GM23338 (cell line): ENCODE measurements at regions not wholly inside any gene's neighbourhood (a gene's known extent, or its start where the extent isn't known, plus 50 kb on each side); places are given as distances from the start of the nearest gene placed in this dataset.

Source experiments
- ATAC-seq: fragments of 200-7000 bp; cut with Tn5 transposase; 3 replicates; pipeline ENCODE4 v1.9.1; 2020
- DNase-seq: peaks from one replicate; pipeline ENCODE4 v3.0.0-alpha.2; 2015; ENCODE audit warnings: low spot score
- H2AFZ ChIP-seq: fragments of 200-600 bp; sonication (generic); 2 replicates; pipeline ENCODE4 v1.8.0; 2016; ENCODE audit warnings: antibody characterized with exemption, mild to moderate bottlenecking, moderate library complexity
- H3F3A ChIP-seq: fragments of 200-600 bp; sonication (generic); replicated peaks from 2 replicates; pipeline ENCODE4 v1.8.0; 2017; ENCODE audit warnings: antibody characterized with exemption, mixed run types, low read depth
- H3K27ac ChIP-seq: fragments of 200-600 bp; sonication (generic); 2 replicates; pipeline ENCODE4 v1.6.1; 2016; ENCODE audit warnings: low read depth
- H3K27me3 ChIP-seq: fragments of 200-600 bp; sonication (generic); 2 replicates; pipeline ENCODE4 v1.8.0; 2016; ENCODE audit warnings: mild to moderate bottlenecking, mixed run types, moderate library complexity; ENCODE audit not compliant: insufficient read depth
- H3K36me3 ChIP-seq: fragments of 200-600 bp; sonication (generic); 2 replicates; pipeline ENCODE4 v1.8.0; 2016; ENCODE audit warnings: mild to moderate bottlenecking; ENCODE audit not compliant: insufficient read depth
- H3K4me1 ChIP-seq: fragments of 200-600 bp; sonication (generic); 2 replicates; pipeline ENCODE4 v1.8.0; 2016; ENCODE audit warnings: mild to moderate bottlenecking, moderate library complexity; ENCODE audit not compliant: insufficient read depth
- H3K4me2 ChIP-seq: fragments of 200-600 bp; sonication (generic); 2 replicates; pipeline ENCODE4 v1.7.1; 2017; ENCODE audit warnings: mixed run types
- H3K4me3 ChIP-seq: fragments of 200-600 bp; sonication (generic); 2 replicates; pipeline ENCODE4 v1.6.1; 2016; ENCODE audit warnings: mixed run types
- H3K79me2 ChIP-seq: fragments of 200-600 bp; sonication (generic); replicated peaks from 2 replicates; pipeline ENCODE4 v1.8.0; 2017; ENCODE audit warnings: mild to moderate bottlenecking; ENCODE audit not compliant: insufficient read depth
- H3K9me2 ChIP-seq: fragments of 200-600 bp; sonication (generic); 2 replicates; pipeline ENCODE4 v1.8.0; 2017; ENCODE audit not compliant: insufficient read depth
- H4K20me1 ChIP-seq: fragments of 200-600 bp; sonication (generic); replicated peaks from 2 replicates; pipeline ENCODE4 v1.8.0; 2017; ENCODE audit warnings: mild to moderate bottlenecking; ENCODE audit not compliant: insufficient read depth
- H3K27ac Mint-ChIP-seq: 2 replicates; pipeline ENCODE4 v1.8.0; 2020; ENCODE audit warnings: inconsistent platforms, mild to moderate bottlenecking, moderate library complexity, mixed read lengths
- H3K27me3 Mint-ChIP-seq: 3 replicates; pipeline ENCODE4 v1.8.0; 2022; ENCODE audit warnings: low read depth, mild to moderate bottlenecking, moderate library complexity, mixed read lengths, inconsistent platforms; ENCODE audit not compliant: insufficient read depth, poor library complexity
- H3K36me3 Mint-ChIP-seq: 3 replicates; pipeline ENCODE4 v1.8.0; 2021; ENCODE audit warnings: low read depth, mild to moderate bottlenecking, inconsistent platforms, moderate library complexity, mixed read lengths
- H3K4me1 Mint-ChIP-seq: 3 replicates; pipeline ENCODE4 v1.8.0; 2020; ENCODE audit warnings: mild to moderate bottlenecking, inconsistent platforms, mixed read lengths
- H3K4me3 Mint-ChIP-seq: 3 replicates; pipeline ENCODE4 v1.8.0; 2021; ENCODE audit warnings: moderate library complexity, mild to moderate bottlenecking, inconsistent platforms, mixed read lengths
- H3K9me3 Mint-ChIP-seq: 3 replicates; pipeline ENCODE4 v1.8.0; 2020; ENCODE audit warnings: moderate library complexity, mild to moderate bottlenecking, inconsistent platforms, mixed read lengths
- CTCF ChIP-seq, 2 experiments: fragments of 200-600 bp in 1 of 2; sonication (generic) in 1 of 2; conservative IDR thresholded peaks; 2 replicates each; pipeline versions ENCODE4 v1.5.1 to v1.6.1; 2016 to 2017; ENCODE audit warnings: antibody characterized with exemption in 2 of 2, low read depth in 2 of 2, mild to moderate bottlenecking in 2 of 2, moderate library complexity in 1 of 2
- EZH2 ChIP-seq: fragments of 200-600 bp; sonication (generic); IDR thresholded peaks from one replicate; pipeline ENCODE4 v1.8.0; 2017; ENCODE audit warnings: antibody characterized with exemption, mild to moderate bottlenecking, low read depth; ENCODE audit not compliant: unreplicated experiment
- EZH2phosphoT487 ChIP-seq: fragments of 200-600 bp; sonication (generic); IDR thresholded peaks from one replicate; pipeline ENCODE4 v1.8.1; 2018; ENCODE audit warnings: antibody characterized with exemption; ENCODE audit not compliant: unreplicated experiment
- JUNB ChIP-seq: IDR thresholded peaks from one replicate; pipeline ENCODE4 v1.6.1; 2016; ENCODE audit warnings: antibody characterized with exemption; ENCODE audit not compliant: unreplicated experiment
- NANOG ChIP-seq: IDR thresholded peaks from 2 replicates; pipeline ENCODE4 v1.6.1; 2016; ENCODE audit warnings: antibody characterized with exemption, borderline replicate concordance
- POLR2AphosphoS5 ChIP-seq: IDR thresholded peaks from 2 replicates; pipeline ENCODE4 v1.6.1; 2016; ENCODE audit warnings: antibody characterized with exemption, low read depth
- STAT1 ChIP-seq: IDR thresholded peaks from one replicate; pipeline ENCODE4 v1.6.1; 2016; ENCODE audit warnings: antibody characterized with exemption; ENCODE audit not compliant: unreplicated experiment
- ZNF114 ChIP-seq: fragments of 250-450 bp; sonication (Bioruptor Pico); IDR thresholded peaks from 2 replicates; pipeline ENCODE4 v1.5.0; 2020; ENCODE audit warnings: mild to moderate bottlenecking, moderate library complexity
- ZNF331 ChIP-seq: fragments of 250-450 bp; sonication (Bioruptor Pico); IDR thresholded peaks from 2 replicates; pipeline ENCODE4 v1.5.0; 2020; ENCODE audit warnings: low read depth, mild to moderate bottlenecking, moderate library complexity
- ZNF462 ChIP-seq: fragments of 250-450 bp; sonication (Bioruptor Pico); IDR thresholded peaks from 2 replicates; pipeline ENCODE4 v1.5.0; 2020; ENCODE audit warnings: mild to moderate bottlenecking, moderate library complexity
- TF ChIP-seq, protein P1 (sequence below): IDR thresholded peaks from 2 replicates; pipeline ENCODE4 v1.6.1; 2016; ENCODE audit warnings: antibody characterized with exemption
- TF ChIP-seq, protein P2 (sequence below): IDR thresholded peaks from one replicate; pipeline ENCODE4 v1.6.1; 2018; ENCODE audit warnings: antibody characterized with exemption; ENCODE audit not compliant: unreplicated experiment

DNA sequence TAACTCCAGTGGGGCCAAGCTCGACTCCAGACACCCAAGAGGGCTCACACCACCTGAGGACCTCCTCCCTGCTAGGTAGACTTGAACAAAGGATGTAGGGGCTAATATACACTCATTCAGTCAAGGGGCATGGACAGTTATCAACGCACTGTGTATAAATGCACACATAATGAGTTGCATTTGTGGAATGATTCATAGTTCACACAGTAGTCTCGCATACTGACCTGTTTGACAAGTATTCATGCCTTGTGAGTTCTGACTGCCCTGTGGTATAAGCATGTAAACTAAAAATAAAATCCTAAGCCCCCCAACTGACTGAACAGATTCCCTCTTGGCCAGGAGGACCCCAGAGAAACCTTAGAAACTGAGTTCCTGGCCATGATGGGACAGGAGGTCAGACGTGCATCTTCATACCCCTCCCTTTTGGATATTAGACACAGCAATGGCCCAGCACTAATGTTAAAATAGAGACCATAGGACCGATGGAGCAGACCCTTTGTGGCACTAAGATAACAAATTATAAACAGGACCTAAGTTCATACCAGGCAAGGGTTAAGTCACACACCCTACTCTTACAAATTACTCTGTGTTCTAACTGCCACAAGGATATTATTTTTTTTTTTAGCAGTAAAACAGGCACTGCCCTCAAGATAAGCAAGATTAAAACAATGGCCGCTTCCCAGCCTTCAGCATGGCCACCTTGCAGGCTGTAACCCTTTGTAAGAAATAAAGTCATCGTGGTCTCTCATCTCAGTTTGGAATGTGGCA is 124.4 kb downstream of the TTLL2 start:
- H3K79me2 ChIP-seq: no peaks in the 10 kb centered on the region
- peaks cover 10% of the 10 kb centered on the region for H3K9me2 ChIP-seq
- no peaks in the 10 kb centered on the region for H3K27me3 ChIP-seq
- peaks cover 15% of the 10 kb centered on the region for H3K4me1 ChIP-seq
- no peaks in the 10 kb centered on the region for H3K36me3 Mint-ChIP-seq
- DNase-seq (no peak), ATAC-seq (no peak)
- no peaks in the 10 kb centered on the region for H4K20me1 ChIP-seq
- no peak overlapping the region for H3K27ac ChIP-seq
- H3K4me1 Mint-ChIP-seq: peaks cover 26% of the 10 kb centered on the region
- H3K9me3 Mint-ChIP-seq: no peaks in the 10 kb centered on the region
- no peak for TF ChIP-seq JUNB
- TF ChIP-seq ZNF462: no peak
- TF ChIP-seq ZNF331: no peak
- TF ChIP-seq STAT1: no peak
- no peak for TF ChIP-seq EZH2phosphoT487
- TF ChIP-seq CTCF (conservative IDR thresholded peaks at IDR 0.05; ENCODE audit: low read depth in 2 of 2): no peak
- TF ChIP-seq, protein P1, sequence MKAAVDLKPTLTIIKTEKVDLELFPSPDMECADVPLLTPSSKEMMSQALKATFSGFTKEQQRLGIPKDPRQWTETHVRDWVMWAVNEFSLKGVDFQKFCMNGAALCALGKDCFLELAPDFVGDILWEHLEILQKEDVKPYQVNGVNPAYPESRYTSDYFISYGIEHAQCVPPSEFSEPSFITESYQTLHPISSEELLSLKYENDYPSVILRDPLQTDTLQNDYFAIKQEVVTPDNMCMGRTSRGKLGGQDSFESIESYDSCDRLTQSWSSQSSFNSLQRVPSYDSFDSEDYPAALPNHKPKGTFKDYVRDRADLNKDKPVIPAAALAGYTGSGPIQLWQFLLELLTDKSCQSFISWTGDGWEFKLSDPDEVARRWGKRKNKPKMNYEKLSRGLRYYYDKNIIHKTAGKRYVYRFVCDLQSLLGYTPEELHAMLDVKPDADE: no peak
- TF ChIP-seq POLR2AphosphoS5: no peak
- no peak for TF ChIP-seq NANOG
- no peak for TF ChIP-seq ZNF114 (CRISPR knock-in tag)
- TF ChIP-seq, protein P2, sequence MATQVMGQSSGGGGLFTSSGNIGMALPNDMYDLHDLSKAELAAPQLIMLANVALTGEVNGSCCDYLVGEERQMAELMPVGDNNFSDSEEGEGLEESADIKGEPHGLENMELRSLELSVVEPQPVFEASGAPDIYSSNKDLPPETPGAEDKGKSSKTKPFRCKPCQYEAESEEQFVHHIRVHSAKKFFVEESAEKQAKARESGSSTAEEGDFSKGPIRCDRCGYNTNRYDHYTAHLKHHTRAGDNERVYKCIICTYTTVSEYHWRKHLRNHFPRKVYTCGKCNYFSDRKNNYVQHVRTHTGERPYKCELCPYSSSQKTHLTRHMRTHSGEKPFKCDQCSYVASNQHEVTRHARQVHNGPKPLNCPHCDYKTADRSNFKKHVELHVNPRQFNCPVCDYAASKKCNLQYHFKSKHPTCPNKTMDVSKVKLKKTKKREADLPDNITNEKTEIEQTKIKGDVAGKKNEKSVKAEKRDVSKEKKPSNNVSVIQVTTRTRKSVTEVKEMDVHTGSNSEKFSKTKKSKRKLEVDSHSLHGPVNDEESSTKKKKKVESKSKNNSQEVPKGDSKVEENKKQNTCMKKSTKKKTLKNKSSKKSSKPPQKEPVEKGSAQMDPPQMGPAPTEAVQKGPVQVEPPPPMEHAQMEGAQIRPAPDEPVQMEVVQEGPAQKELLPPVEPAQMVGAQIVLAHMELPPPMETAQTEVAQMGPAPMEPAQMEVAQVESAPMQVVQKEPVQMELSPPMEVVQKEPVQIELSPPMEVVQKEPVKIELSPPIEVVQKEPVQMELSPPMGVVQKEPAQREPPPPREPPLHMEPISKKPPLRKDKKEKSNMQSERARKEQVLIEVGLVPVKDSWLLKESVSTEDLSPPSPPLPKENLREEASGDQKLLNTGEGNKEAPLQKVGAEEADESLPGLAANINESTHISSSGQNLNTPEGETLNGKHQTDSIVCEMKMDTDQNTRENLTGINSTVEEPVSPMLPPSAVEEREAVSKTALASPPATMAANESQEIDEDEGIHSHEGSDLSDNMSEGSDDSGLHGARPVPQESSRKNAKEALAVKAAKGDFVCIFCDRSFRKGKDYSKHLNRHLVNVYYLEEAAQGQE: no peak
- no peak for TF ChIP-seq EZH2
- H3F3A ChIP-seq: no peaks in the 10 kb centered on the region
- H3K4me3 ChIP-seq: no peak overlapping the region
- no peak overlapping the region for H2AFZ ChIP-seq
- H3K36me3 ChIP-seq: no peaks in the 10 kb centered on the region
- no peak overlapping the region for H3K4me2 ChIP-seq
- no peak overlapping the region for H3K4me3 Mint-ChIP-seq
- H3K27ac Mint-ChIP-seq: no peak overlapping the region
- peaks cover 3% of the 10 kb centered on the region for H3K27me3 Mint-ChIP-seq
